ENCODE measurements at regions not wholly inside any gene's neighbourhood (a gene's known extent, or its start where the extent isn't known, plus 50 kb on each side); places are given as distances from the start of the nearest gene placed in this dataset.
"Not testable (repeated sequence)": the region's sequence is repeated elsewhere in the genome, so short reads cannot be mapped to it uniquely, and the experiment has no call there.

DNA sequence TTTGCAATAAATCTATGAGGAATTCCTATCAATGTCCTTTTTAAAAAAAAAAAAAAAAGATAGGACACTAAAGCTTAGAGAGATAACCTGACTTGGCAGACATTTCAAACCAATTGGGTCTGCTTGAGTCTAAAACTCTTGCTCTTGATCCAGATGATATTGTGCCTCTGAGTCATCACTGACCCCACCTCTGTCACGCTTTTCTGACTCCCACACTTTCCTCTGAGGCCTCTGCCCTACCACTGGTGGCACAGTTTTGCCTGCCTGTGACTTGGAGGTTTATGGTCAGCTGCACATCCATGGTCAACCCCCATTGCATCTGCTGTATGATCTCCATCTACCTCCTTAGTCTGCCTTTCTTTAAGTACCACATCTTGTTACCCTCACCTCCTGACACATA, 328.7 kb downstream of the SPRY2 start:
- no peak for DNase-seq

- no peak for DNase-seq
Measured at GRCh38 chr13:80011448-80012212, 329.3 kb downstream of the SPRY2 start.

GRCh38 chr13:80010846-80011245, 330.1 kb downstream of the SPRY2 start:
- no peak for DNase-seq

GRCh38 chr13:80010286-80010831, 330.6 kb downstream of the SPRY2 start:
- no peak for DNase-seq

- no peak for DNase-seq
Measured at GRCh38 chr13:80009760-80010159, 331.2 kb downstream of the SPRY2 start.

DNA sequence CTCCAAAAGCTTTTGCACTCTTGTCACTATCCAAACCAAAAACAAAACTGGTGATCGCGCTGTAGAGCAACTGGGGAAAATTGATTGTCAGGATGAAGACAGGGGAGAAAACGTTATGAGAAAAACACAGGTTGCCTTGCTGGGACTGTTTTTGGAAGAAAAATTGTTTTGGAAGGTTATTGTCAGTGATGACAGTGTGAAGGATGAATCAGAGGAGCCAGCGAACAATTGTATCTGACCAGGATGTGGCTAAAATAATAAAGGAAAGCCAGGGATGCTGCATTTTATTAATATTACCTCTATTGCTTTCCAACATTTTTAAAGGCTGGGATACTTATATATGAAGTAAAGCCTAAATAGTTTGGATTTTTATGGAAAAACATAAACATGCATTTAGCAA, 334.0 kb downstream of the SPRY2 start:
- DNase-seq: no peak

DNA sequence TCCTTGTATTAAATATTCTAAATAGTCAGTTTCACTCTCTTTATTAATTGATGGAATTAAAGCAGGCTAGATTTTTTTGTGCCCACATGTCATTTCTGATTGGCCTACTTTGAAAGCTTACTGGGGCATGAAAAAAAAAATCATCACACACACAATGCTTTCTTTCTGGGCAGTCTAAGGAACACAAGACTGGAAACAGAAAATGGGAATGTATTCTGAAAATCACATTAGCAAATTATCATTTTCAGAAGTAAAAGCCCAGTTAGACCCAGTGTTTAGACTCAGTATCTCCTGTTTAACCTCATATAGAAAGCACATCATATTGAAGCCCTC, 339.4 kb downstream of the SPRY2 start:
- DNase-seq: no peak

DNA sequence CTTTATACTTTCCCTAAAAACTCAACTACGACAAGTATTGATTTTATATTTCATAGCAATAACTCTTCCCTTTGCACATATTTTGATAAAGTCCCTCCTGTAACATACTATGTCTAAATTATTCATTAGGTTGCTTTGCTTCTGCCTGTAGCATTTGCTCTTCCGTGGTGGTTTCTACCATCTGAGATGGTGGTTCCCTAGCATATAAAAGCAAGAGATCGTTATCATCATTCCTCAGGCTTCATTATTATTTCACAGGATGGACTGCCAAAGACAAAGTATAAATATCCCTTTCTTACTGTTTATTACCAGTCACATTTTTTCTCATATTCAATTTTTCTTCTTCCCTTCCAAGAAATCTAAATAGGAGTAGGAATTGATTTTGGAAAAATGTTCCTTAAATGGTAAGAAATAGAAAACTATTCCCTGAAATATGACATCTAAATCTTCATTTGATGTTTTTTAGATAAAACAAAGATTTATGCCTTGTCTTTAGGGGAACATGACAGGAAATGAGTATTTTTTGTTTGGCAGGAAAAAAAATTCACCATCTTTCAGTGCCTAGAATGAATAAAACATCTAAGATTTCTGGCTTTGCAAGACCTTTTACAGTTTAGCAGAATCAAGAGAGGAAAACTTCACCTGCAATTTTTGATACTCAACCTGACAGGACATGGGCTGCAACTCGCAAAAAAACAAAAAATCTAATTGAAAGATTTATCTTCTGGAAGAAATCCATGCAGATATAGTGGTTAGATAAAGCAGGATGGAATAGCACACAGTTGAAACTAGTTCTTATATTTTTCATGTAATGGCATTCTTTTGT, 340.0 kb downstream of the SPRY2 start:
- no peak for DNase-seq

DNA sequence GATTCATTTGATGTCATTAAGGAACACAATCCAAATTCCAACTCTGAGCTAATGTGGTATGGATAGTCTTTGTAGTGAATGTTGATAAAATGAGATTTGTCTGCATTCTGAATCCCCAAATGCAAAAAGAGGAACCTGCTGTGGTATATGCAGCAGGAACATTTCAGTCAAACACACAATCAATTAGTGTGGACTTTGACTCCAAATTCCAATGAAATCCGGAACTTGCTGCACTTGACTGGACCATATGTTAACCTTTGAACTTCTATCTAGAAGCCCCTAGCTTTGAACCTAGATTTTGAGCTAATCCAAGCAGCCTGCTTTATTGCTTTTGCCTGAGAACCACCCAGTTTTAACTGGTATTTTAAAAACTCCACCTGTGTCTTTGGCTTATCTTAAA, 341.3 kb downstream of the SPRY2 start:
- DNase-seq: no peak

- no peak for DNase-seq
Measured at GRCh38 chr13:79998381-79998880, 342.5 kb downstream of the SPRY2 start.

GRCh38 chr13:79997244-79997643, 343.7 kb downstream of the SPRY2 start:
- no peak for DNase-seq

GRCh38 chr13:79995334-79995733, 345.6 kb downstream of the SPRY2 start:
- DNase-seq: no peak

DNA sequence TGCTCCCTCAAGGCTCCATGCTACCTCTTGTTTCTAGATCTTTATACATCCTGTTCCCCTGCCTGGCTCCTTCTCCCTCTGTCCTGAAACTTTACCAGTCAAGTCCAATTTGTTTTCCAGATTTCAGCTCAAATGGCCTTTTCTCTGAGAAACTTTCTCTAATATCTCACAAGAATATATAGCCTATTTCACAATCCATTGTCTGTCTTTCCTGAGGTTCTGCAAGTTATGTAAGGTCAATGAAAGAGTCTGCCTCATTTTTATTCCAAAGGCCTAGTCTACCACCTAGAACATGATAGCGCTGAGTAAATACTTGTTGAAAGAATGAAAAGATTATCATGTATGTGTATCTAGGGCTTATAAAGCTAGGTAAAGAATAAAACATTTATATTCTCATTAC, 348.8 kb downstream of the SPRY2 start:
- no peak for DNase-seq

DNA sequence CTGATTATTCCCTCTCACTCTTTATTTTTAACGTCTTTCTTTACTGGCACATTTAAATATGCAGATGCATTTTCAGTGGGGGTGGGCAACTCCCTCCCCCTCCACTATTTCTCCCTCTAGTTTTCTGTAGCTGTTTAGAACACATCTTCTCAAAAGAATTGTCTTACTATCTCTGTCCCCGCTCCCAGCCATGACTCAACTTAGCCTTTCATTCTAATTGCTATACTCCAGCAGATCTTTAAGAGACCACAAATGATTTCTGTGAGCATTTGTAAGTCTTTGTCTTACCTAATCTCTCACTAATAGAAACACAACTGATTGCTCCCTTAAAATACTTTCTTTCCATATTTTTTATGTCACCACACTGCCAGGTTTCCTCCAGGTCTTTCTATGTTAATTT, 350.9 kb downstream of the SPRY2 start:
- no peak for DNase-seq

GRCh38 chr13:79989217-79989661, 351.7 kb downstream of the SPRY2 start:
- DNase-seq: no peak

- no peak for DNase-seq
Measured at GRCh38 chr13:79988573-79988972, 352.4 kb downstream of the SPRY2 start.

DNA sequence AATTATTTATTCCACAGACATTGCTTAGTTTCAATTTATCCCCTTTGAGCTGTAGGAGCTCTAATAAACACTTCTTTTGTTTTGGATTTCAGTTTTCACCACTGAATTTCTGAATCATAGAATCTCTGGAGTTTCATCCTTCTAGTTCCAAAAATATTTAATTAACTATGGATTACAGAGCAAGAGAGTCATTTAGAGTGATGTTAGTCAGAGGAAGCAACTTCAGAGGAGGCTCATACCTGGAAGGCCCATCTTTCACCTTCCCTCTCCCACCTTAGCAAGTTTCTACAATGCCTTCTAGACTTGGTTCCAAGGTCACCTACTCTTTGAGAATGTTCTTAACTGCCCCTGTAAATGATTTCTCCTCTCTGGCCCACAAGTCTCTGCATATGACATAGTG, 353.2 kb downstream of the SPRY2 start:
- DNase-seq: no peak

GRCh38 chr13:79987323-79987722, 353.6 kb downstream of the SPRY2 start:
- DNase-seq: no peak

- no peak for DNase-seq
Measured at GRCh38 chr13:79986890-79987289, 354.0 kb downstream of the SPRY2 start.

DNA sequence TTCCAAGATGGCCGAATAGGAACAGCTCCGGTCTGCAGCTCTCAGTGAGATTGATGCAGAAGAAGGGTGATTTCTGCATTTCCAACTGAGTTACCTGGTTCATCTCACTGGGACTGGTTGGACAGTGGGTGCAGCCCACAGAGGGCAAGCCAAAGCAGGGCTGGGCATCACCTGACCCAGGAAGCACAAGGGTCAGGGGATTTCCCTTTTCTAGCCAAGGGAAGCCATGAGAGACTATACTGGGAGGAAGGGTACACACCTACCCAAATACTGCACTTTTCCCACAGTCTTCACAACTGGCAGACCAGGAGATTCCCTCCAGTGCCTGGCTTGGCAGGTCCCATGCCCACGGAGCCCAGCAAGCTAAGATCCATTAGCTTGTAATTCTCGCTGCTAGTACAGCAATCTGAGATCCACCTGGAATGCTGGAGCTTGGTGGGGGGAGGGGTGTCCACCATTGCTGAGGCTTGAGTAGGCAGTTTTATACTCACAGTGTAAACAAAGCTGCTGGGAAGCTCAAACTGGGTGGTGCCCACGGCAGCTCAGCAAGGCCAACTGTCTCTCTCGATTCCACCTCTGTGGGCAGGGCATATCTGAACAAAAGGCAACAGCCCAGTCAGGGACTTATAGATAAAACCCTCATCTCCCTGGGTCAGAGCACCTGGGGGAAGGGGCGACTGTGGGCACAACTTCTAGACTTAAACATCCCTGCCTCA, 365.8 kb downstream of the SPRY2 start:
- DNase-seq: not testable (repeated sequence)

DNA sequence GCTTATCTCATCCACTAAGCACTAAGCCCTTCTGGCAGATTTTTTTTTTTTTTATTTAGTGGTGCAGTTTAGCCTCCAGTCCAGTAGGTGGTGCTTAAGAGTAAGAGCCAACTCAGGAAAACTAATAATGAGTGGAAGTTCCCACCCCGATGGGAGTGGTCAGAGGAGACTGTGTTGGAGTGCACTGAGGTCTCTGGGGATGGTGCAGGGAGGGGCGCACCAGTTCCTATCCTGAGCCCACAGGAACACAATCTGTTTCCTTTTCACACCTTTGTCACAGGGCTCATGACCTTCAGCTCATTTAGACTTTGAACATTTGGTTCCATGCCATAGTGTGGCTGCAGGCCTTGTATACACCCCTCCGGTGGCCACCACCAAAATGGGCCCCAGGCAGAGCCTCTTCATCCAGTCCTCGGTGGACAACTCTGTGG, 367.4 kb downstream of the SPRY2 start:
- DNase-seq: no peak

GRCh38 chr13:79972066-79972569, 368.8 kb downstream of the SPRY2 start:
- DNase-seq: no peak

GRCh38 chr13:79966493-79966895, 374.4 kb downstream of the SPRY2 start:
- no peak for DNase-seq

All from right forelimb (tissue), 1 donor.